Right lobe of liver (tissue), 4 donors: ENCODE measurements at regions not wholly inside any gene's neighbourhood (a gene's known extent, or its start where the extent isn't known, plus 50 kb on each side); places are given as distances from the start of the nearest gene placed in this dataset.

ENCODE experiments used
- POLR2A ChIP-seq: fragments of 450-650 bp; IDR thresholded peaks from one replicate; pipeline ENCODE4 v1.6.1; 2017; ENCODE audit warnings: antibody characterized with exemption, mild to moderate bottlenecking
- TF ChIP-seq, protein P1 (sequence below), 4 donors: fragments of 200-600 bp in 3 of 4; fragments of 450-650 bp in 1 of 4; IDR thresholded peaks; one replicate each; pipeline versions ENCODE4 v1.5.1 to v1.8.0; 2016 to 2022; ENCODE audit warnings: antibody characterized with exemption in 4 of 4, mild to moderate bottlenecking in 2 of 4
- donor health status: DM: no; HTN: no; CAD: no.
- donor health status: DM: no; HTN: no; CAD: no.
- donor health status: DM: no; HTN: yes; CAD: no.

DNA sequence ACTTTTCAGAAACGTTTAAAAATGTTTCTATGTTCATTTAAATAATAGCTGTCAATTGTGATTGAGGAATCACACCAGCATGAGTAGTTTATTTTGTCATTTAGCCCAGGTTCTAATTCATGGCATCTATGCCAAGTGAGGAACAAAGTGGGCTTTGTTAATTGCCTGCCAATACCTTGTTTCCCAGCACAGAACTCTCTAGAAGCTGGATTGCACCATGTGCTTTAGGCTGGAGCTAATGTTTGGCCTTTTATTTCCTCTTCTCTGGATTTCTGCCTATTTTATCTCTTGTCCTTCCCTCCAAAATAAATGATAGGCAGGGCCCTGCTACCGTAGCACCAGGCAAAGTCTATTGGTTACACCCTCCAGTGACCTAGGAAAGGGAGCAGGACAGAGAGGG is 109.9 kb upstream of the ITGB1 start:
- TF ChIP-seq, protein P1, sequence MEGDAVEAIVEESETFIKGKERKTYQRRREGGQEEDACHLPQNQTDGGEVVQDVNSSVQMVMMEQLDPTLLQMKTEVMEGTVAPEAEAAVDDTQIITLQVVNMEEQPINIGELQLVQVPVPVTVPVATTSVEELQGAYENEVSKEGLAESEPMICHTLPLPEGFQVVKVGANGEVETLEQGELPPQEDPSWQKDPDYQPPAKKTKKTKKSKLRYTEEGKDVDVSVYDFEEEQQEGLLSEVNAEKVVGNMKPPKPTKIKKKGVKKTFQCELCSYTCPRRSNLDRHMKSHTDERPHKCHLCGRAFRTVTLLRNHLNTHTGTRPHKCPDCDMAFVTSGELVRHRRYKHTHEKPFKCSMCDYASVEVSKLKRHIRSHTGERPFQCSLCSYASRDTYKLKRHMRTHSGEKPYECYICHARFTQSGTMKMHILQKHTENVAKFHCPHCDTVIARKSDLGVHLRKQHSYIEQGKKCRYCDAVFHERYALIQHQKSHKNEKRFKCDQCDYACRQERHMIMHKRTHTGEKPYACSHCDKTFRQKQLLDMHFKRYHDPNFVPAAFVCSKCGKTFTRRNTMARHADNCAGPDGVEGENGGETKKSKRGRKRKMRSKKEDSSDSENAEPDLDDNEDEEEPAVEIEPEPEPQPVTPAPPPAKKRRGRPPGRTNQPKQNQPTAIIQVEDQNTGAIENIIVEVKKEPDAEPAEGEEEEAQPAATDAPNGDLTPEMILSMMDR (IDR thresholded peaks at IDR 0.05), result no peak
- no peak for TF ChIP-seq POLR2A
